Astrocyte of the spinal cord (primary cell): ENCODE measurements at regions not wholly inside any gene's neighbourhood (a gene's known extent, or its start where the extent isn't known, plus 50 kb on each side); places are given as distances from the start of the nearest gene placed in this dataset.

ENCODE experiments used
- DNase-seq: peaks from one replicate; pipeline ENCODE4 v3.0.0; 2011; ENCODE audit warnings: low read depth, low spot score
- H3K4me3 ChIP-seq: 2 replicates; pipeline ENCODE4 v1.5.1; 2011; ENCODE audit warnings: low read depth, mild to moderate bottlenecking, low read length, moderate library complexity
- CTCF ChIP-seq: IDR thresholded peaks from 2 replicates; pipeline ENCODE4 v1.5.1; 2012; ENCODE audit warnings: low read depth, mild to moderate bottlenecking, low read length, inconsistent platforms
- in situ Hi-C: cut with HindIII; loops from 2 replicates; pipeline ENCODE4 v1.10.0; 2017; ENCODE audit warnings: low sequenced_read_pairs

- in situ Hi-C loops: no loop called here
- TF ChIP-seq CTCF: no peak
- no peak overlapping the region for H3K4me3 ChIP-seq
- no peak for DNase-seq
These were observed 447.7 kb upstream of the FANCL start for GRCh38 chr2:58688813-58689212.

GRCh38 chr2:58686776-58687175, 445.7 kb upstream of the FANCL start:
- no peak overlapping the region for H3K4me3 ChIP-seq
- no peak for TF ChIP-seq CTCF
- in situ Hi-C loops: no loop called here
- DNase-seq: no peak

GRCh38 chr2:58680755-58681310, 439.7 kb upstream of the FANCL start:
- in situ Hi-C loops: no loop called here
- H3K4me3 ChIP-seq: no peak overlapping the region
- DNase-seq: no peak
- TF ChIP-seq CTCF: no peak

- in situ Hi-C loops: no loop called here
- no peak for DNase-seq
- no peak for TF ChIP-seq CTCF
- no peak overlapping the region for H3K4me3 ChIP-seq
These were observed 436.6 kb upstream of the FANCL start for GRCh38 chr2:58677748-58678147.

- H3K4me3 ChIP-seq: no peak overlapping the region
- TF ChIP-seq CTCF: no peak
- DNase-seq: no peak
- in situ Hi-C loops: no loop called here
These were observed 430.6 kb upstream of the FANCL start for GRCh38 chr2:58671675-58672074.

- DNase-seq: no peak
- no peak overlapping the region for H3K4me3 ChIP-seq
- in situ Hi-C loops: no loop called here
- TF ChIP-seq CTCF: no peak
These were observed 428.9 kb upstream of the FANCL start for GRCh38 chr2:58669998-58670397.

GRCh38 chr2:58667137-58667774, 426.1 kb upstream of the FANCL start:
- no peak for DNase-seq
- no peak for TF ChIP-seq CTCF
- in situ Hi-C loops: no loop called here
- no peak overlapping the region for H3K4me3 ChIP-seq
